ENCODE measurements at regions not wholly inside any gene's neighbourhood (a gene's known extent, or its start where the extent isn't known, plus 50 kb on each side); places are given as distances from the start of the nearest gene placed in this dataset.
"Not testable (repeated sequence)": the region's sequence is repeated elsewhere in the genome, so short reads cannot be mapped to it uniquely, and the experiment has no call there.

GRCh38 chr6:44039191-44039719 is 88.0 kb downstream of the MRPL14 start:
- H3K4me2 ChIP-seq = no peak overlapping the region
- no peaks in the 10 kb centered on the region for H3K9me2 ChIP-seq (replicated peaks; ENCODE audit: insufficient read depth)
- H3K27me3 ChIP-seq = no peaks in the 10 kb centered on the region

DNA sequence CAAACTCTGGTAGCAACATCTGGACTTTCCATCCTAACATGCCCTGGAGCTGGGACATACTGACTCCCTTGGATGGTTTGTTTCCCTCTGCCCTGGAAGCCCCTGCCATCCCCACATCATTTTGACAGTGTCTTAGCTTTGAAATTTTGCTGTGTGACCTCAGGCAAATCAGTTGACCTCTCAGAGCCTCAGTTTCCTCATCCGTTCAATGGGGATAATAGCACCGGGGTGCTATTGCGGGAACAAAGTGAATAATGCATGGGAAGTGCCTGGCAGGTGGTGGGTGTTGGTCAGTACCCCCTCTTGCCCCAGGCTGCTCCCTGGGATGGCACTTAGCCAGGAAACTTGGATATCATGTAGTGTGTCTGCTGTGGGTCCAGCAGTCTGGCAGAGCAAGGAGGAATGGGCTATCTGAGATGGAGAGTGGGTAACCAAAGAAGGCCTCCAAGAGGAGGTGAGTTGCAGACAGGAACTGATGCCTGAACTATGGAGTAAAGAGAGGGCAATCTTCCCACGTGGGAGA is 88.6 kb downstream of the MRPL14 start:
- Histone ChIP-seq H2AFZ (no peak overlapping the region), H3K27me3 (no peaks in the 10 kb centered on the region), H4K20me1 (ENCODE audit: insufficient read depth, poor library complexity, severe bottlenecking) (no peaks in the 10 kb centered on the region), H3K27ac (no peak overlapping the region), H3K4me1 (ENCODE audit: insufficient read depth) (peaks cover 20% of the 10 kb centered on the region), H3K9me3 (ENCODE audit: low read depth) (no peaks in the 10 kb centered on the region), H3K79me2 (no peaks in the 10 kb centered on the region), H3K36me3 (replicated peaks; ENCODE audit: insufficient read depth, low read depth) (no peaks in the 10 kb centered on the region), H3K4me3 (no peak overlapping the region), H3K9me2 (replicated peaks; ENCODE audit: insufficient read depth) (no peaks in the 10 kb centered on the region), H3K4me2 (no peak overlapping the region)
- WGBS (ENCODE audit: low lambda C conversion rate, missing lambda C conversion rate) = 83% methylated on average over 4 of the region's 4 CpGs
- TF ChIP-seq EZH2 (IDR thresholded peaks at IDR 0.05; ENCODE audit: borderline replicate concordance) (no peak), EZH2phosphoT487 (IDR thresholded peaks at IDR 0.05; ENCODE audit: low read depth, severe bottlenecking, unreplicated experiment) (no peak)
- TF ChIP-seq, protein P1, sequence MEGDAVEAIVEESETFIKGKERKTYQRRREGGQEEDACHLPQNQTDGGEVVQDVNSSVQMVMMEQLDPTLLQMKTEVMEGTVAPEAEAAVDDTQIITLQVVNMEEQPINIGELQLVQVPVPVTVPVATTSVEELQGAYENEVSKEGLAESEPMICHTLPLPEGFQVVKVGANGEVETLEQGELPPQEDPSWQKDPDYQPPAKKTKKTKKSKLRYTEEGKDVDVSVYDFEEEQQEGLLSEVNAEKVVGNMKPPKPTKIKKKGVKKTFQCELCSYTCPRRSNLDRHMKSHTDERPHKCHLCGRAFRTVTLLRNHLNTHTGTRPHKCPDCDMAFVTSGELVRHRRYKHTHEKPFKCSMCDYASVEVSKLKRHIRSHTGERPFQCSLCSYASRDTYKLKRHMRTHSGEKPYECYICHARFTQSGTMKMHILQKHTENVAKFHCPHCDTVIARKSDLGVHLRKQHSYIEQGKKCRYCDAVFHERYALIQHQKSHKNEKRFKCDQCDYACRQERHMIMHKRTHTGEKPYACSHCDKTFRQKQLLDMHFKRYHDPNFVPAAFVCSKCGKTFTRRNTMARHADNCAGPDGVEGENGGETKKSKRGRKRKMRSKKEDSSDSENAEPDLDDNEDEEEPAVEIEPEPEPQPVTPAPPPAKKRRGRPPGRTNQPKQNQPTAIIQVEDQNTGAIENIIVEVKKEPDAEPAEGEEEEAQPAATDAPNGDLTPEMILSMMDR (IDR thresholded peaks at IDR 0.05; ENCODE audit: poor library complexity) = no peak
- DNase-seq (ENCODE audit: low spot score) = no peak

More at GRCh38 chr6:44039191-44039719, 88.0 kb downstream of the MRPL14 start:
- H3K36me3 ChIP-seq (replicated peaks; ENCODE audit: insufficient read depth, low read depth) = no peaks in the 10 kb centered on the region
- no peak overlapping the region for H3K27ac ChIP-seq
- DNase-seq (ENCODE audit: low spot score) = no peak
- H3K4me3 ChIP-seq = no peak overlapping the region
- H3K4me1 ChIP-seq (ENCODE audit: insufficient read depth) = peaks cover 27% of the 10 kb centered on the region
- H3K9me3 ChIP-seq (ENCODE audit: low read depth) = no peaks in the 10 kb centered on the region
- no peaks in the 10 kb centered on the region for H4K20me1 ChIP-seq (ENCODE audit: insufficient read depth, poor library complexity, severe bottlenecking)
- H3K79me2 ChIP-seq = no peaks in the 10 kb centered on the region
- no peak overlapping the region for H2AFZ ChIP-seq
- TF ChIP-seq EZH2 (IDR thresholded peaks at IDR 0.05; ENCODE audit: borderline replicate concordance) (no peak), EZH2phosphoT487 (IDR thresholded peaks at IDR 0.05; ENCODE audit: low read depth, severe bottlenecking, unreplicated experiment) (no peak)
- TF ChIP-seq, protein P1 (IDR thresholded peaks at IDR 0.05; ENCODE audit: poor library complexity) = no peak
- 93% methylated on average over 5 of the region's 6 CpGs for WGBS (ENCODE audit: low lambda C conversion rate, missing lambda C conversion rate)

DNA sequence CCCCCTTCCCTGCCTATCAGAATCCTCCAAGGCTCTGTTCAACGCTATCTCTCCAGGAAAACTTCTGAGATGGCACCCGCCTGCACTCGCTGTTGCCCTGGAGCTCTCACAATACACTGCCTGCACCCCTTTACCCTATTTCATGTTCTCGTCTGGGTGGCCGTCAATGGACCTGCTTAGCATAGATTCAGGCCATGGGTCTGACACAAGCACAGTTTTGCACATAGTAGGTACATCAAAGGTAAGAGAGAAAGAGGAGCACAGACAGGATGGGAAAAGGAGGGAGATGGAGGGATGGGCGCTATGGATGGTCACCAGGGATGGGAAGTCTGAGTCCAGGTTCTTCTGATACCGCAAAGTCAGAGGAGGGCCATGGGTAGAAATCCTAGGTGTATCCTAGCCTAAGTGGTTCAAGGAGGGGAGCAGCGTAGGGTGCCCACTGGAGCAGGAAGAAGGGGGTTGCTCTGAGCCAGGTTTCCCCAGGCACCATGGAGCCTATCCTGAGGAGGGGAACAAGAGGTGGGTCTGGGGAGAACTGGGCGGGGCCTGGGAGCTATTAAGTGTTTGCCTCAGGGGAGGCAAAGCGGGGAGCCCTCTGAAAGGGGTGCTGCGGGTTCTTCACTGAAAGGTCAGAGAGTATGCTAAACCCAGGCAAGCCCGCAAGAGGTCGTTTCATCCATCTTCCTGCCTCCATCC is 89.3 kb downstream of the MRPL14 start:
- H3K79me2 ChIP-seq = no peaks in the 10 kb centered on the region
- H3K4me3 ChIP-seq = no peak overlapping the region
- H3K4me1 ChIP-seq (ENCODE audit: insufficient read depth) = peaks cover 14% of the 10 kb centered on the region
- H3K9me2 ChIP-seq (replicated peaks; ENCODE audit: insufficient read depth) = no peaks in the 10 kb centered on the region
- no peak overlapping the region for H3K4me2 ChIP-seq
- WGBS (ENCODE audit: low lambda C conversion rate, missing lambda C conversion rate) = 96% methylated on average over 13 of the region's 13 CpGs
- no peak overlapping the region for H3K27ac ChIP-seq
- no peaks in the 10 kb centered on the region for H3K27me3 ChIP-seq
- no peaks in the 10 kb centered on the region for H3K36me3 ChIP-seq (replicated peaks; ENCODE audit: insufficient read depth, low read depth)
- H2AFZ ChIP-seq = no peak overlapping the region
- DNase-seq (ENCODE audit: low spot score) = no peak
- H3K9me3 ChIP-seq (ENCODE audit: low read depth) = no peaks in the 10 kb centered on the region
- H4K20me1 ChIP-seq (ENCODE audit: insufficient read depth, poor library complexity, severe bottlenecking) = no peaks in the 10 kb centered on the region
- TF ChIP-seq EZH2phosphoT487 (IDR thresholded peaks at IDR 0.05; ENCODE audit: low read depth, severe bottlenecking, unreplicated experiment) = no peak

GRCh38 chr6:44037276-44037675 is 90.0 kb downstream of the MRPL14 start:
- WGBS (ENCODE audit: low lambda C conversion rate, missing lambda C conversion rate) = 95% methylated on average over 9 of the region's 9 CpGs
- H3K9me3 ChIP-seq (ENCODE audit: low read depth); H3K27ac ChIP-seq; H2AFZ ChIP-seq; H3K9me2 ChIP-seq (replicated peaks; ENCODE audit: insufficient read depth); H3K4me3 ChIP-seq; DNase-seq (ENCODE audit: low spot score); H3K4me2 ChIP-seq; H3K4me1 ChIP-seq (ENCODE audit: insufficient read depth); H3K36me3 ChIP-seq (replicated peaks; ENCODE audit: insufficient read depth, low read depth); H3K79me2 ChIP-seq; H3K27me3 ChIP-seq; H4K20me1 ChIP-seq (ENCODE audit: insufficient read depth, poor library complexity, severe bottlenecking): not testable (repeated sequence)

Data from hepatocyte (in vitro differentiated cells).